Tibial nerve (tissue), 4 donors: ENCODE measurements at regions not wholly inside any gene's neighbourhood (a gene's known extent, or its start where the extent isn't known, plus 50 kb on each side); places are given as distances from the start of the nearest gene placed in this dataset.

ENCODE experiments used
- DNase-seq, 2 donors: peaks; one replicate each; pipeline ENCODE4 v3.0.0-alpha.2; 2019; ENCODE audit warnings: low spot score in 2 of 2
- H3K27ac ChIP-seq, 4 donors: fragments of 200-600 bp; sonication (generic) in 3 of 4; one replicate each; pipeline ENCODE4 v1.5.1; 2017 to 2019; ENCODE audit warnings: mild to moderate bottlenecking in 1 of 4
- H3K27me3 ChIP-seq, 2 donors: fragments of 200-600 bp; sonication (generic) in 1 of 2; one replicate each; pipeline versions ENCODE4 v1.5.1 to v1.6.0; 2017 to 2019
- H3K36me3 ChIP-seq, 3 donors: fragments of 200-600 bp; sonication (generic); one replicate each; pipeline ENCODE4 v1.5.1; 2018 to 2019
- H3K4me1 ChIP-seq, 4 donors: fragments of 200-600 bp; sonication (generic) in 3 of 4; one replicate each; pipeline ENCODE4 v1.5.1; 2017 to 2019
- H3K4me3 ChIP-seq, 4 donors: fragments of 200-600 bp; sonication (generic) in 3 of 4; one replicate each; pipeline ENCODE4 v1.5.1; 2017 to 2019; ENCODE audit warnings: mild to moderate bottlenecking in 1 of 4, moderate library complexity in 1 of 4
- H3K9me3 ChIP-seq, 4 donors: fragments of 200-600 bp; sonication (generic) in 3 of 4; one replicate each; pipeline ENCODE4 v1.5.1; 2017 to 2019
- CTCF ChIP-seq, 5 experiments: fragments of 200-600 bp in 3 of 5; fragments of 450-650 bp in 2 of 5; sonication (generic) in 3 of 5; IDR thresholded peaks; one replicate each; pipeline ENCODE4 v1.5.1; 2016 to 2019; ENCODE audit warnings: antibody characterized with exemption in 5 of 5, mild to moderate bottlenecking in 3 of 5, moderate library complexity in 2 of 5
- EP300 ChIP-seq, 2 donors: sonication (generic); formaldehyde crosslinking; IDR thresholded peaks; one replicate each; pipeline ENCODE4 v1.6.1; 2017; ENCODE audit warnings: antibody characterized with exemption in 2 of 2, mild to moderate bottlenecking in 1 of 2
- POLR2A ChIP-seq, 2 donors: fragments of 450-650 bp; IDR thresholded peaks; one replicate each; pipeline ENCODE4 v1.6.1; 2017; ENCODE audit warnings: antibody characterized with exemption in 2 of 2, mild to moderate bottlenecking in 2 of 2, moderate library complexity in 2 of 2
- WGBS, 2 donors: methylation state at CpG; one replicate each; pipeline ENCODE4 v1.1.5; 2018; 5-methylcytosine and 5-hydroxymethylcytosine counted together

GRCh38 chr3:67227030-67227429, 228.9 kb downstream of the KBTBD8 start:
- H3K4me1 ChIP-seq = no peaks in the 10 kb centered on the region
- DNase-seq = no peak
- TF ChIP-seq CTCF (IDR thresholded peaks at IDR 0.05) (no peak), EP300 (IDR thresholded peaks at IDR 0.05) (no peak), POLR2A (IDR thresholded peaks at IDR 0.05) (no peak)
- no peaks in the 10 kb centered on the region for H3K36me3 ChIP-seq
- no peak overlapping the region for H3K4me3 ChIP-seq
- no peak overlapping the region for H3K27ac ChIP-seq
- WGBS, 2 donors = 52 to 75% methylated on average over 1 of the region's 1 CpG
- no peaks in the 10 kb centered on the region for H3K9me3 ChIP-seq
- H3K27me3 ChIP-seq = no peaks in the 10 kb centered on the region

DNA sequence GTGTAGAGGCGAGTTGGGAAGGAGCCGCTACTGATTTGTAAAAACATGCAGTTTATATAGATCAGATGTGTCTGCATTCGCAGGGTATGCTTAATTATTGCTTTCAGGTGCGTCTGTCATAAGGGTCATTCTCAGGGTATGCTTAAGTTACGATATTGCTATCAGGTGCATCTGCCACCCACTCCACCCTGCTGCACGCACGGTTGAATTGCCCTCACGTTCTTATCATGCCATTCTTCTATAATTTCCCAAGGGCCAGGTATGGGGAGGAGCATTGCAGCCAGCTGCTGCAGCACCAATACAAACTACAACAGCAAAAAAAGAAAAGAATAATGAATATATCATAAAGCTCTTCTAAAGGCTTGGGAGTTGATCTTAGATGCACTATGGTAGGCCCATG, 230.0 kb downstream of the KBTBD8 start:
- 75 to 80% methylated on average over 8 of the region's 8 CpGs for WGBS, 2 donors
- no peaks in the 10 kb centered on the region for H3K27me3 ChIP-seq
- no peaks in the 10 kb centered on the region for H3K36me3 ChIP-seq
- H3K9me3 ChIP-seq = no peaks in the 10 kb centered on the region
- no peak for TF ChIP-seq CTCF (IDR thresholded peaks at IDR 0.05)
- no peak for TF ChIP-seq POLR2A (IDR thresholded peaks at IDR 0.05)
- no peak for TF ChIP-seq EP300 (IDR thresholded peaks at IDR 0.05)
- no peaks in the 10 kb centered on the region for H3K4me1 ChIP-seq
- no peak overlapping the region for H3K27ac ChIP-seq
- DNase-seq = no peak
- no peak overlapping the region for H3K4me3 ChIP-seq

GRCh38 chr3:67232642-67233041, 234.5 kb downstream of the KBTBD8 start:
- no peak overlapping the region for H3K4me3 ChIP-seq
- no peaks in the 10 kb centered on the region for H3K27me3 ChIP-seq
- no peaks in the 10 kb centered on the region for H3K36me3 ChIP-seq
- TF ChIP-seq POLR2A (IDR thresholded peaks at IDR 0.05) (no peak), EP300 (IDR thresholded peaks at IDR 0.05) (no peak), CTCF (IDR thresholded peaks at IDR 0.05) (no peak)
- no peaks in the 10 kb centered on the region for H3K4me1 ChIP-seq
- 91% methylated on average over 3 of the region's 3 CpGs for WGBS, 2 donors
- H3K27ac ChIP-seq = no peak overlapping the region
- no peak for DNase-seq
- H3K9me3 ChIP-seq = no peaks in the 10 kb centered on the region

GRCh38 chr3:67239353-67239752, 241.2 kb downstream of the KBTBD8 start:
- Histone ChIP-seq H3K4me3 (no peak overlapping the region), H3K9me3 (no peaks in the 10 kb centered on the region), H3K27ac (no peak overlapping the region), H3K4me1 (peaks cover 0 to 5% (median 0%) of the 10 kb centered on the region in 4 donors), H3K27me3 (no peaks in the 10 kb centered on the region), H3K36me3 (no peaks in the 10 kb centered on the region)
- TF ChIP-seq CTCF (IDR thresholded peaks at IDR 0.05) (no peak), EP300 (IDR thresholded peaks at IDR 0.05) (no peak), POLR2A (IDR thresholded peaks at IDR 0.05) (no peak)
- WGBS, 2 donors = 74 to 79% methylated on average over 2 of the region's 2 CpGs
- no peak for DNase-seq

- Histone ChIP-seq H3K27ac (no peak overlapping the region), H3K4me1 (peaks cover 0 to 5% (median 0%) of the 10 kb centered on the region in 4 donors), H3K4me3 (no peak overlapping the region), H3K9me3 (no peaks in the 10 kb centered on the region), H3K27me3 (no peaks in the 10 kb centered on the region), H3K36me3 (no peaks in the 10 kb centered on the region)
- no peak for TF ChIP-seq POLR2A (IDR thresholded peaks at IDR 0.05)
- TF ChIP-seq CTCF (IDR thresholded peaks at IDR 0.05) = no peak
- TF ChIP-seq EP300 (IDR thresholded peaks at IDR 0.05) = no peak
- 81 to 83% methylated on average over 4 of the region's 4 CpGs for WGBS, 2 donors
- no peak for DNase-seq
These were observed 243.0 kb downstream of the KBTBD8 start for GRCh38 chr3:67241084-67241483.
